CD14-positive monocyte (primary cell): ENCODE measurements at regions not wholly inside any gene's neighbourhood (a gene's known extent, or its start where the extent isn't known, plus 50 kb on each side); places are given as distances from the start of the nearest gene placed in this dataset.

Experiments
- DNase-seq, 3 donors: peaks; one replicate each; pipeline ENCODE4 v3.0.0-alpha.2; 2011 to 2022
- H2AFZ ChIP-seq: 2 replicates; pipeline ENCODE4 v1.6.0; 2012; ENCODE audit warnings: mild to moderate bottlenecking, low read depth, low read length, inconsistent platforms; ENCODE audit not compliant: insufficient read depth, poor library complexity, severe bottlenecking
- H3K27ac ChIP-seq, 2 donors: 1 replicate in 1 of 2; 2 replicates in 1 of 2; pipeline ENCODE4 v1.5.1; 2012 to 2013; ENCODE audit warnings: low read length in 2 of 2, control low read depth in 1 of 2, inconsistent platforms in 1 of 2, low read depth in 1 of 2, mild to moderate bottlenecking in 1 of 2
- H3K27me3 ChIP-seq, 2 donors: one replicate each; pipeline versions ENCODE4 v1.6.0 to v1.6.1; 2011 to 2013; ENCODE audit warnings: low read length in 2 of 2; ENCODE audit not compliant: control insufficient read depth in 2 of 2, insufficient read depth in 2 of 2
- H3K36me3 ChIP-seq, 2 donors: replicated peaks in 1 of 2; 1 replicate in 1 of 2; 2 replicates in 1 of 2; pipeline versions ENCODE4 v1.5.1 to v1.6.1; 2012 to 2013; ENCODE audit warnings: low read length in 2 of 2, control low read depth in 1 of 2, inconsistent platforms in 1 of 2, mild to moderate bottlenecking in 1 of 2; ENCODE audit not compliant: insufficient read depth in 2 of 2, control insufficient read depth in 1 of 2
- H3K4me1 ChIP-seq, 2 donors: 1 replicate in 1 of 2; 2 replicates in 1 of 2; pipeline versions ENCODE4 v1.5.1 to v1.6.1; 2012 to 2013; ENCODE audit warnings: low read length in 2 of 2, control low read depth in 1 of 2, inconsistent platforms in 1 of 2, mild to moderate bottlenecking in 1 of 2, moderate library complexity in 1 of 2; ENCODE audit not compliant: insufficient read depth in 2 of 2, control insufficient read depth in 1 of 2
- H3K4me2 ChIP-seq: replicated peaks from 2 replicates; pipeline ENCODE3; 2012; ENCODE audit warnings: low read length, moderate library complexity, mild to moderate bottlenecking; ENCODE audit not compliant: poor library complexity, severe bottlenecking; ENCODE audit errors: extremely low read depth
- H3K4me3 ChIP-seq, 3 experiments: fragments of 200-600 bp in 1 of 3; sonication (generic) in 1 of 3; replicated peaks in 1 of 3; 1 replicate in 2 of 3; 2 replicates in 1 of 3; pipeline ENCODE4 v1.5.1; 2011 to 2013; ENCODE audit warnings: low read length in 3 of 3, mild to moderate bottlenecking in 3 of 3, control low read depth in 2 of 3, low read depth in 2 of 3, inconsistent platforms in 1 of 3, moderate library complexity in 1 of 3
- H3K79me2 ChIP-seq: 2 replicates; pipeline ENCODE4 v1.6.0; 2012; ENCODE audit warnings: mild to moderate bottlenecking, control low read depth, inconsistent platforms, low read length, moderate library complexity; ENCODE audit not compliant: insufficient read depth
- H3K9ac ChIP-seq: 2 replicates; pipeline ENCODE4 v1.6.0; 2017; ENCODE audit warnings: low read length, mild to moderate bottlenecking; ENCODE audit not compliant: insufficient read depth, poor library complexity, severe bottlenecking
- H3K9me3 ChIP-seq, 2 donors: replicated peaks in 1 of 2; 1 replicate in 1 of 2; 2 replicates in 1 of 2; pipeline versions ENCODE4 v1.5.1 to v1.6.1; 2012 to 2013; ENCODE audit warnings: low read length in 2 of 2, control low read depth in 1 of 2; ENCODE audit not compliant: control insufficient read depth in 1 of 2, insufficient read depth in 1 of 2
- H4K20me1 ChIP-seq: 2 replicates; pipeline ENCODE4 v1.6.0; 2012; ENCODE audit warnings: mild to moderate bottlenecking, low read length, control low read depth, moderate library complexity; ENCODE audit not compliant: insufficient read depth
- H3K27ac Mint-ChIP-seq, 7 donors: one replicate each; pipeline ENCODE4 v1.8.0; 2020; ENCODE audit warnings: mild to moderate bottlenecking in 7 of 7, mixed read lengths in 7 of 7, moderate library complexity in 6 of 7, inconsistent platforms in 2 of 7
- H3K27me3 Mint-ChIP-seq, 3 donors: one replicate each; pipeline ENCODE4 v1.8.0; 2021 to 2022; ENCODE audit warnings: low read depth in 3 of 3, mild to moderate bottlenecking in 3 of 3, mixed read lengths in 3 of 3, moderate library complexity in 3 of 3, inconsistent platforms in 1 of 3
- H3K36me3 Mint-ChIP-seq, 2 donors: one replicate each; pipeline ENCODE4 v1.8.0; 2020; ENCODE audit warnings: mixed read lengths in 2 of 2, inconsistent platforms in 1 of 2, mild to moderate bottlenecking in 1 of 2
- H3K4me1 Mint-ChIP-seq: one replicate; pipeline ENCODE4 v1.8.0; 2020; ENCODE audit warnings: mild to moderate bottlenecking, mixed read lengths
- H3K4me3 Mint-ChIP-seq, 2 donors: one replicate each; pipeline ENCODE4 v1.8.0; 2020; ENCODE audit warnings: mild to moderate bottlenecking in 2 of 2, mixed read lengths in 2 of 2, moderate library complexity in 1 of 2
- H3K9me3 Mint-ChIP-seq, 7 donors: one replicate each; pipeline ENCODE4 v1.8.0; 2020 to 2022; ENCODE audit warnings: mixed read lengths in 7 of 7, mild to moderate bottlenecking in 6 of 7, moderate library complexity in 6 of 7, inconsistent platforms in 2 of 7
- WGBS: methylation state at CpG from one replicate; pipeline ENCODE4 v1.1.5; 2013; ENCODE audit warnings: missing lambda C conversion rate; ENCODE audit not compliant: insufficient coverage; 5-methylcytosine and 5-hydroxymethylcytosine counted together
- intact Hi-C, 2 donors: fragments of 100-400 bp; cut with micrococcal nuclease; formaldehyde crosslinking; loops; one replicate each; pipeline versions ENCODE4 v1.15.0 to v1.15.1; 2023
- TF ChIP-seq, protein P1 (sequence below): fragments of 200-600 bp; IDR thresholded peaks from one replicate; pipeline ENCODE4 v1.8.0; 2022; ENCODE audit warnings: antibody characterized with exemption, mild to moderate bottlenecking

DNA sequence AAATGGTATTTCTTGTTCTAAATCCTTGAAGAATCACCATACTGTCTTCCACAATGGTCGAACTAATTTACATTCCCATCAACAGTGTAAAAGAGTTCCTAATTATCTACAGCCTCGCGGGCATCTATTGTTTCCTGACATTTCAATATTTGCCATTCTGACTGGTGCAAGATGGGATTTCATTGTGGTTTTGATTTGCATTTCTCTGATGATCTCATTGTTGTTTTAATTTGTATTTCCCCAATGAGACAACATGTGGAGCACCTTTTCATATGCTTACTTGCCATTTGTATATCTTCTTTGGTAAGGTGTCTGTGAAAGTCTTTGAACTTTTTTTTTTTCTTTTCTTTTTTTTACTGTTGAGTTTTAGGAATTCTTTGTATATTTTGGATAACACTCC lies 473.6 kb downstream of the KCTD16 start:
- Mint-ChIP-seq H3K27me3 (no peaks in the 10 kb centered on the region), H3K9me3 (peaks cover 2 to 11% (median 4%) of the 10 kb centered on the region in 7 donors)
- no peak overlapping the region for H3K4me2 ChIP-seq

DNA sequence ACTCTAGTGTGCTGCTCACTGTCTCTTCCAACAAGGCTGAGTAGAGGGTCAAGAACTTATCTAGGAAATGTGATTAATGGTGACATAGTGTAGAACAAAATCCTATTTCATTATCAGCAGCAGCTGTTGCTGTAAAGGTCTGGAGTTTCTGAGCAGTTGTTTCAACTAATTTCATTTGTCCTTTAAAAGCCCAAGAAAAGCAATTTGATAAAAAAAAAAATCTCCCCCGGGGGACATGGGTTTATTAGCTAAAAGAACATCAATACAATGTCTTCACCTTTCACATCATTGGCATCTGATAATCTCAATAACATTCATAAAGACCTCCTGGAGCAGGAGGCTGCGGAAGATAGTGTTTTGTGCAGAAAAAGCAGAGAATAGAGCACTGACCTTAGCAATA lies 468.1 kb downstream of the KCTD16 start:
- H3K79me2 ChIP-seq: no peaks in the 10 kb centered on the region
- no peak overlapping the region for H3K4me3 Mint-ChIP-seq
- H3K4me2 ChIP-seq: no peak overlapping the region
- no peaks in the 10 kb centered on the region for H3K27me3 ChIP-seq
- no CpG with 5 or more reads among the region's 2 CpGs for WGBS
- no peak overlapping the region for H3K27ac ChIP-seq
- H4K20me1 ChIP-seq: no peaks in the 10 kb centered on the region
- no peaks in the 10 kb centered on the region for H3K36me3 ChIP-seq
- no peaks in the 10 kb centered on the region for H3K4me1 ChIP-seq
- peaks cover 3 to 6% of the 10 kb centered on the region in 2 donors for H3K9me3 ChIP-seq
- no peak for DNase-seq
- no peak overlapping the region for H3K27ac Mint-ChIP-seq
- intact Hi-C loops: no loop called here
- TF ChIP-seq, protein P1, sequence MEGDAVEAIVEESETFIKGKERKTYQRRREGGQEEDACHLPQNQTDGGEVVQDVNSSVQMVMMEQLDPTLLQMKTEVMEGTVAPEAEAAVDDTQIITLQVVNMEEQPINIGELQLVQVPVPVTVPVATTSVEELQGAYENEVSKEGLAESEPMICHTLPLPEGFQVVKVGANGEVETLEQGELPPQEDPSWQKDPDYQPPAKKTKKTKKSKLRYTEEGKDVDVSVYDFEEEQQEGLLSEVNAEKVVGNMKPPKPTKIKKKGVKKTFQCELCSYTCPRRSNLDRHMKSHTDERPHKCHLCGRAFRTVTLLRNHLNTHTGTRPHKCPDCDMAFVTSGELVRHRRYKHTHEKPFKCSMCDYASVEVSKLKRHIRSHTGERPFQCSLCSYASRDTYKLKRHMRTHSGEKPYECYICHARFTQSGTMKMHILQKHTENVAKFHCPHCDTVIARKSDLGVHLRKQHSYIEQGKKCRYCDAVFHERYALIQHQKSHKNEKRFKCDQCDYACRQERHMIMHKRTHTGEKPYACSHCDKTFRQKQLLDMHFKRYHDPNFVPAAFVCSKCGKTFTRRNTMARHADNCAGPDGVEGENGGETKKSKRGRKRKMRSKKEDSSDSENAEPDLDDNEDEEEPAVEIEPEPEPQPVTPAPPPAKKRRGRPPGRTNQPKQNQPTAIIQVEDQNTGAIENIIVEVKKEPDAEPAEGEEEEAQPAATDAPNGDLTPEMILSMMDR: no peak
- peaks cover under 1 to 12% (median 6%) of the 10 kb centered on the region in 7 donors for H3K9me3 Mint-ChIP-seq
- H3K36me3 Mint-ChIP-seq: no peaks in the 10 kb centered on the region
- H3K9ac ChIP-seq: no peak overlapping the region
- no peak overlapping the region for H3K4me3 ChIP-seq
- H3K27me3 Mint-ChIP-seq: no peaks in the 10 kb centered on the region
- H3K4me1 Mint-ChIP-seq: no peaks in the 10 kb centered on the region
- no peak overlapping the region for H2AFZ ChIP-seq

More for the DNA sequence above, 473.6 kb downstream of the KCTD16 start:
- Mint-ChIP-seq H3K27ac (no peak overlapping the region), H3K4me1 (no peaks in the 10 kb centered on the region), H3K36me3 (no peaks in the 10 kb centered on the region), H3K4me3 (no peak overlapping the region)
- TF ChIP-seq, protein P1: no peak
- Histone ChIP-seq H3K27ac (no peak overlapping the region), H3K27me3 (no peaks in the 10 kb centered on the region), H3K9ac (no peak overlapping the region), H4K20me1 (no peaks in the 10 kb centered on the region), H2AFZ (no peak overlapping the region), H3K9me3 (peaks cover 2 to 12% of the 10 kb centered on the region in 2 donors), H3K4me3 (no peak overlapping the region), H3K4me1 (no peaks in the 10 kb centered on the region), H3K79me2 (no peaks in the 10 kb centered on the region), H3K36me3 (no peaks in the 10 kb centered on the region)
- no CpG with 5 or more reads among the region's 3 CpGs for WGBS
- intact Hi-C loops: no loop called here
- DNase-seq: no peak
